ENCODE measurements at regions not wholly inside any gene's neighbourhood (a gene's known extent, or its start where the extent isn't known, plus 50 kb on each side); places are given as distances from the start of the nearest gene placed in this dataset.

DNA sequence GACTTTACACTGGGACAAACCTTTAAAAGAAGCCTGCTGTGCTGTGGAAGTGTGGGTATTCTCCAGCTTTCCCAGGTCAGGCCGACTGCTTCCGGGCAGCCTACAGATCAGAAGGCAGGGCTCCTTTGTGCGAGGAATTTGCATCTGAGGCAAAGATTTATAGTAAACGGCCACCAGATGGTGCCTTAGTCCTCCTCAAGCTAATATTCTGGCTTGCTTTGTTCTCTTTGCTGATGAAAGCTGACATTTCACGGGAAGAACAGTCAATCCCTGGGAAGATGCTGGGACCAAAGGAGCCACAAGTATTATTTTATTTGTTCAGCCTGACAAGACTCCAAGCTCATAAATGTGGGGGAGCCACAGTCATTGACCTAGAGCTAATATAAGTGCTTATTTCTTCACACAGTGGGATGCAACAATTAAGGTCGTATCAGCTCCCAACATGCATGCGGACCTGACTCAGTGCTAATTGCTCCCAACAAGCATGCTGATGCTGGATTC, 120.7 kb upstream of the TRIM2 start:
- TF ChIP-seq CTCF (conservative IDR thresholded peaks at IDR 0.05; ENCODE audit: low read length): peak; percentile 76
- peak; percentile 76 for DNase-seq (ENCODE audit: low read depth)
- no peak overlapping the region for H3K4me3 ChIP-seq (ENCODE audit: low read length)

DNA sequence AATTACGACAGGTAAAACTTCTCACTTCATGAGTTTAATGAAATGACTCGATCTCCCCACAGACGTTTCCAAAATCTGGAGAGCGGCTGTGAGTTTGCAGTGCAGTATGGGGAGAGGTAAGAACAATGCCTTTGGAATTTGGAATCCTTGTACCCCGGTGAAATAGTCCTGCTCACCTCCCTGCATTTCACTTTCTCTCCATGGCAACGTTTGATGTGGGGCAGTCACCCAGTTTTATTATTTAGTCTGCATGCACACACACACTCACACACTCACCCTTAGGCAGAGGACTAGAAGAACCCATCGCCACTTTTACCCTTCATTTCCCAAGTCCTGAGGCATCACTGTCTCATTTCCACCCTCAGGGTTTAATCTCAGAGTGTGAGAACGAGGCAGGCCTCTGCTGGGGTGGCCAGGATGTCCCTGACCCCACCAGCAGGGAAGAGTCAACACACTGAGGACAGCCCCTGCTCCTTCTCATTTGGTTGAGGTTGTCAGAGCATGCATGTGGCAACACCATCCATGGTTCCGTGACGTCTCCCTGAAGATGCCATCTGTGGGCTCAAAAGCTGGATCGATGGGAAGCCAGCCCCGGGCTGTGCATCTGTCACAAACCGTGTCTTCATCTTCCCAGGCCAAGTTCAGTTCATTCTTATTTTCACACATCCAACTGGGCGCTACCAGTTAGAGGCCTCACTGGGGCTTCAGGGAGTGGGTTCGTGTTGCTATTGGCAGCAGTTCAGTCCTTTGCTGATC, 119.8 kb upstream of the TRIM2 start:
- no peak overlapping the region for H3K4me3 ChIP-seq (ENCODE audit: low read length)
- no peak for TF ChIP-seq CTCF (conservative IDR thresholded peaks at IDR 0.05; ENCODE audit: low read length)
- DNase-seq (ENCODE audit: low read depth): no peak

GRCh38 chr4:153084980-153085630, 119.1 kb upstream of the TRIM2 start:
- peak; percentile 94 for TF ChIP-seq CTCF (conservative IDR thresholded peaks at IDR 0.05; ENCODE audit: low read length)
- DNase-seq (ENCODE audit: low read depth): peak; percentile 51
- H3K4me3 ChIP-seq (ENCODE audit: low read length): no peak overlapping the region

GRCh38 chr4:153087671-153088194, 116.5 kb upstream of the TRIM2 start:
- TF ChIP-seq CTCF (conservative IDR thresholded peaks at IDR 0.05; ENCODE audit: low read length): no peak
- DNase-seq (ENCODE audit: low read depth): no peak

DNA sequence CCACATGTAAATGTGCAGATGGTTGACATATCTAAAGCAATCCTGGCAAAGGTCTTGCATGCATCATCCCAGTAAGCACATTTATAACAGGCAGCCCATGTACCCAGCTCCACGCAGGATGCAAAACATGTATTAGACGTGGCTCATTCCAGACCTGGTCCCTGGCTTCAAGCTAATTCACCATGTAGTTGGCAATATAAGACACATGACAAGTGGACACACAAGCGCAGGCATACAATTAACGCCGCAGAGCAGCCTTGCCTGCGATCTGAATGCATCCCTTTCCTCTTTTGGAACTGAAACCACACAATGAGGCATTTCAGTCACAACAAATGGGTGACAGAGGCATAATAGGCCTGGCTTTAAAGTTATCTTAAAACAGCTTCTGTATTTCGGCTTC, 114.5 kb upstream of the TRIM2 start:
- DNase-seq (ENCODE audit: low read depth): no peak
- no peak for TF ChIP-seq CTCF (conservative IDR thresholded peaks at IDR 0.05; ENCODE audit: low read length)
- no peak overlapping the region for H3K4me3 ChIP-seq (ENCODE audit: low read length)

More at GRCh38 chr4:153087671-153088194, 116.5 kb upstream of the TRIM2 start:
- no peak overlapping the region for H3K4me3 ChIP-seq (ENCODE audit: low read length)

GRCh38 chr4:153090181-153090580, 114.1 kb upstream of the TRIM2 start:
- no peak for DNase-seq (ENCODE audit: low read depth)
- TF ChIP-seq CTCF (conservative IDR thresholded peaks at IDR 0.05; ENCODE audit: low read length): no peak
- no peak overlapping the region for H3K4me3 ChIP-seq (ENCODE audit: low read length)

Measured in AG10803 (cell line).